EL (cell line): ENCODE measurements at regions not wholly inside any gene's neighbourhood (a gene's known extent, or its start where the extent isn't known, plus 50 kb on each side); places are given as distances from the start of the nearest gene placed in this dataset.
"Not testable (repeated sequence)": the region's sequence is repeated elsewhere in the genome, so short reads cannot be mapped to it uniquely, and the experiment has no call there.

Experiments
- DNase-seq: peaks from one replicate; pipeline ENCODE4 v3.0.0-alpha.2; 2016

DNA sequence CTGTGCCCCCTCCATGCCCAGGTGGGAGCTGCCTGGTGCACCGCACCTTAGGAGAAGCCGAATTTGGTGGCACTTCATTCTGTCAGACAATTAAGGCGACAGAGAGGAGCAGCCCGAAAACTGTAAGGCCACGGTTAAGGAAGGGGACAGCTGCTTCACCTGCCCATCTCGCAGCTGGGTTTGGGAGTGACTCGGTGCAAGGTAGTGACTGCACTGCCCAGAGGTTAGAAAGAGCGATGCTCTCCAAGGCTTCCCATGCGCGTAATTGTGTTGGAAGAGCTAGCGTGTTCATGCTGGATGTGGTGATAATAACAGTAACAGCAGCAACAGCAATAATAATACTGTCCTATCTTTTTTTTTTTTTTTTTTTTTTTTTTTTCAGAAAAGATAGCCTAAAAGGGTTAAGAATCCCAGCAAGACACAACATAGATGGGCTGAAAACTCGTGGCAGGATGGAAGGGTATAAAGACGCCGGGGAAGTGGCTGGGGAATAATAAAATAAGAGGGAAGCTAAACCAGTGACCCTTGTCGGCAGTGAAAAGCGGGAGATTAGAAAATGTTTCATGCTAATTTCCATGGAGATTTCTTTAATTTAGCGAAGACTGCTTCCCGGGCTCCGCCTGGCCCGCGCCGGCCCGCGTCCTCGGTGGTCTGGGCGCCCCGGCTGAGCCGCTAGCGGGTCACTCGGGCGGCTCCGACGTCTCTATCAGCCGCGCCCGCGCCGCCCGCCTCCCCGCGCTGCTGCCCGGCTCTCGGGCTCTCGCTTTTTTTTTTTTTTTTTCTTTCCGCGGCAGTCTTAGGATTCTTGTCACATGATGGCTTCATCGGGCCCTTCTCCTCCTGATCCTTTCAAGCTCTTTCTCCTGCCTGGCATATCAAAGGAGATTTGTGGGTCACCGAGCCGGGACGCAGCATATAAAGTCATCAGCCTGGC lies 617.1 kb downstream of the NR2F2 start:
- DNase-seq = no peak

DNA sequence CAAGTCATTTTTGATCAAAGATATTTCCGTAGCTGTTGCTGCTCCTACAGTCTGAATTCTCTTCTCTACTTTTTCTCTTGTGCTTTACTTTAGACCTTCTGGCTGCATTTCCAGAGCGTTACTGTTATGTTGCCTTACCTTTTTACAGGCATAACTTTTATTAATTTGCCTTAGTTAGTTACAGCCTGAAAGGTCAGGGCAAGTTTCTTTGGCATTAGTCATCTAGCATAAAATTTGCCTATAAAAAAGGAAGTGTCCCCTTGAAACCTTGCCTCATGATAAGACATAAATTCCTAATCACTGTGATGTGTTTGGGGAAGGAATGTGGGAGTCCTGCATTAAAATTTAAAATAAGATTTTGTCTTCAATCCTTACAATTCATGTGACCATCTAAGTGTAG lies 618.5 kb downstream of the NR2F2 start:
- DNase-seq = peak; percentile 4

DNA sequence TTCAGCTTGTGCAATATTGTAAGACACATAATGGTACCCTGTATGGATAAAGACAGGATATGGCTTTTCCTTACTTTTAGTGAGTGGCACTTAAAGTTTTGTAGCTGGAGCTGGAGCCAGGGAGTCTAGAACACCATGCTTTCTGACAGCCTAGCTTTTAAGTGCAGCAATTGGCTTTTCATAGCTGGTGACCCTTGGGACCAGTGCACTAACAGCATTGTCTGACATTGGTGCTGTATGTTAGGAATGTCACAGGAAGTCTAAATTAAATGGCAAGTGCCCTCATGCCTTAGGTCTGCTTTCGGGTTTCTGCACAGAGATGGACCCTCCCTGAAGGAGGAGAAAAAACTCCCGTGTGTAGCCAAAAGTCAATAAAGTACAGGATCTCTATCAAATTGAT lies 628.2 kb downstream of the NR2F2 start:
- no peak for DNase-seq

DNA sequence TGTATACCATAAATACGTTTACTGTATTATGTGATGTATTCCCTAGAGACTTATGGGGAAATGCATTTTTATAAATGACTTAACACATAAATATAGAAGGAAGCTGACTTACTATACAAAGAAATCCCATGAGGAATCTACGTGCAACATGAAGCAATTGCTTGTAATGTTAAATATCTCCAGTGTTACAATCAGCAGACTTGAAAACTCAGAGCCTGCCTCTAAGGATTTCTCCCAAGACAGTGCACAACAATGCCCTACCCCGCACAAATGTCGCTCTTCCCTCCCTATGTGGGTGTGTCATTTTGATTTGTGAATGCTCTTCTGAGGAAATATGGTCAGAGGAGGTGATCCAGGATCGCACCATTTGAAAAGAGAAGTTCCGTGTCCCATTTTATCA lies 629.0 kb downstream of the NR2F2 start:
- DNase-seq = no peak

DNA sequence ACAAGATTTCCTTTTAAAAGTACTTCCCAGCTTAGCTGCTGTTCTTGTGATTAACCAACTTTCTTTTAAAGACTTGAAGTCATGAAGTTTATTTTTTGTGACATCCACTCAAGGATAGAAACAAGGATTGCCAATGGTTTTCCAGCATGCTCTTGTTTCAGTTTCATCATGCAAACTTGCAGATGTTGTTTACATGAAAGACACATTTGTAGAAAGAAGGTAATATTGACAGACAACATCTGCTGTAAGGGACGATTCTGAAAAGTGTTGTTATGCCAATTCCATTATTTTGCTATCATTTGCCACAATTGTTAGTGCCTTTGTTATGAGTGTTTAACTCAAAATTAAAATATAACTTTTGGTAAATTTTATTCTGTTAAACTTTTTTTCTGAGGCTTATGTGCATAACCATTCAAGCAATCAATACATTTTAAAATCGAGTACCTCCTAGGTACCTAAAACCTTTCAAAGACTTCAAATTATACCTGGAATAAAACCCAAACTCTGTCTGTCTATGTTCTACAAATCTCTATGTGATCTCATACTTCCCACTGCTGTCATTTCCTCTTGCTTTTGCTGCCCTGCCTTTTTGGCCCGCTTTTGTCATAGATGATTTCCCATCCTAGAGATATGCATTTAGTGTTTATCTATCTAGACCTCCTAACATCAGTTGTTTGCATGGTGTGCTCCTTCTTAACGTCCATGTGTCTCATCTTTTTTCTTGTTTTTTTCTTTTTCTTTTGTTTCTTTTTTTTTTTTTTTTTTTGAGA lies 630.4 kb downstream of the NR2F2 start:
- no peak for DNase-seq

DNA sequence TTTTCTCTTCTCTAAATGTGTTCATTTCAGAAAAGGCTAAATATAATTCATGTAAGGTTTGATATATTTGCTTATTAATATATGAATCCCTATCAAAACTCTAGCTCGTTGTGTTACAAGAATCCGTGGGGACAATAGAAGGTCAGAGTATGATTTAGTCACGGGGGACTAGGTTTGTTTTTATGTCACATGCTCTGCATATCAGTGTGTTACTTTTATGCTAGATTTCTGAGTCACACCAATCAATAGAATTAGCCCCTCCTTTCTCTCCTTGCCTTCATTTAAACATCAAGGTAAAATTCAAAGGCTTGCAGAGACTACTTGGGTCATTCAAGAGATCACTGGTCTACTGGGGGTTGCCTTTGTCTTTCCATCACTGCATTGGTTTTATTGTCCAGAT lies 636.1 kb downstream of the NR2F2 start:
- no peak for DNase-seq

DNA sequence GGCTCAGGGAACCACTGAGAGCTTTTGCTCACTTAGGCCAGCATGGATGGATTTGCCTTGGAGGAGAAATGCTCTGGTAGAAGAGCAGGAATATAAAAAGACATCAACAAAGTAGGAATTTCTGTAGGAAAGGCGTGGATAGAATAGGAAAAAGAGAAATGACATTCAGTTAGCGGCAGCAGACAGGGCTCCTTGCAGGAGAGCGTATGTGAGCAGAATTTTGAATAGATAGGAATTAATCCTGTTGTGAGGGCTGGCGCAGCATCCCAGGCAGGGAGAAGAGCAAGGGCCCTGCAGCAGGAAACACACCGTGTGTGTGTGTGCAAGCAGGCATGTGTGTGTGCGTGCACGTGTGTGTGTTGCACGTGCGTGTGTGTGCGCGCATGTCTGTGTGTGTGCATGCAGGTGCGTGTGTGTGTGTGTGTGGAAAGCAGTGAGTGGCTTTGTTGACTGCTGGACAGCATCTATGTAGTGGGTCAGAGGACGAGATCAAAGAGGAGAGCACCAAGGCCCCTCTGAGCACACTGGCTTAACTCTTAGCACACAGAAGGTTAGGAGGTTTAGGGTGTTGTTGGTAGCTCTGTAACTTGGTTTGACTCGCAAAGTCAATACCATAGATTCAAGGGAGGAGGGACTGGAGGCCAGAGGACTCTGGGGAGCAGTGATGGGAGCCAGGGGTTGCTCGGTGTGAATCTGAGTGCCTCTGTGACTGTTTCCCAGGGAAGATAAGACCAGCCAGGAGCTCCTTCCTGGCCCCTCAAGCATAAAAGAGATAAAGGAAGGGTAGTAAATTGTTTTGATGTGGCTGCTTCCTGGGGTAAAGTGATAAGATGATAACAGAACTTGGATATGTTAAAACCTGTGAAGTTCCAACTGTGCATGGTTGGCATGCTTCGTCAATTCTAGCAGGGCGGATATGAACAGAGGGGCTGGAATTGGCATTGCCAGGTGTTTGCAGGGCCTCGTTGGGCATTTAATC lies 639.5 kb downstream of the NR2F2 start:
- DNase-seq = no peak

DNA sequence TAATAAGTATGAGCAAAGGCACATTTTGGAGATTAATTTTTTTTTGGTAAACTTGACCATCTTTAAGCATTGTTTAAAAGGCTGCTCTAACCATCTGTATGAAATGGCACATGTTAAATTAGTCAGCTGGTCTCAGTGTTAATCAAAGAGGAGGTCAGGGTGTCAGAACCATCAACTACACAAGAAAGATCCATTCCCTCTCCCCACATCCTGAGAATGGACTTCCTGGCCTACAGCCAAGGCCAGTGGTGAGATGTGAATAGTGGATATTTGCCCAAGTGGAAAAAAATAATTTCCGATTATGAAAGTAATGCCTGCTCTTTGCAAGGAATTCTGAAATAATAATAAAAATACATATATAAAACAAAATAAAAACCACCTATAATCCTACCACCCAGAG lies 641.7 kb downstream of the NR2F2 start:
- no peak for DNase-seq

DNA sequence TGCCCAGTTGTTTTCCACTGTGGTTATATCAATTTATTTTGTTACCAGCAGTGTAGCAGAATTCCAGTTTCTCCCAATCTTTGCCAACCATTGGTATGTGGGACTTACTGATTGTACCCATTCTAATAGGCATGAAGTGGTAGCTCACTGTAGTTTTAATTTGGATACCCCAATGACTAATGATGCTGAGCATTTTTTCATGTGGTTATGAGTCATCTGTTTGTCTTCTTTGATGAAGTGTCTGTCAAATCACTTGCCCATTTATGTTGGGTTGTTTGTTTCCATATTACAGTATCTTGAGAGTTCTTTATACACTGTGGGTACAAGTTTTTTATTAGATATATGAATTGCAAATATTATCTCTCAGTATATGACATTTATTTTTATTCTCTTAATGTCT lies 644.3 kb downstream of the NR2F2 start:
- DNase-seq = peak; percentile 2

DNA sequence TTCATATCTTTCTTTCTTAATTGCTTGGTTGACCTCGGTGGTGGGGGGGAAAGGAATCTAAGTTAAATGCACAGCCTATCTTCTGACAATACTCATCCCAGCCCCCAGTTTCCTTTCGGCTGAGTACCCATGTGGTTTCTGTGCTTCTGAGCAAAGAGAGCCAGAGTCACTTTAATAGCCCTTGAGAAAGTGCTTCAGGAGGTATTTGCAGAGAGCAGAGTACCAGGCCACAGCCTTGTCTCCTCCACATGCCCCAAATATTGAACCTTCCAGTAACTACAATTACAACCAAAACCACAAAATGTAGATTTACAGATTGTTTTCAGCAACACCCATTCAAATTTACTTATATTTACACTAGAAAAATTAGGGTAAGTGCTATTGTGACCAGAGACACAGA lies 647.4 kb downstream of the NR2F2 start:
- no peak for DNase-seq

DNA sequence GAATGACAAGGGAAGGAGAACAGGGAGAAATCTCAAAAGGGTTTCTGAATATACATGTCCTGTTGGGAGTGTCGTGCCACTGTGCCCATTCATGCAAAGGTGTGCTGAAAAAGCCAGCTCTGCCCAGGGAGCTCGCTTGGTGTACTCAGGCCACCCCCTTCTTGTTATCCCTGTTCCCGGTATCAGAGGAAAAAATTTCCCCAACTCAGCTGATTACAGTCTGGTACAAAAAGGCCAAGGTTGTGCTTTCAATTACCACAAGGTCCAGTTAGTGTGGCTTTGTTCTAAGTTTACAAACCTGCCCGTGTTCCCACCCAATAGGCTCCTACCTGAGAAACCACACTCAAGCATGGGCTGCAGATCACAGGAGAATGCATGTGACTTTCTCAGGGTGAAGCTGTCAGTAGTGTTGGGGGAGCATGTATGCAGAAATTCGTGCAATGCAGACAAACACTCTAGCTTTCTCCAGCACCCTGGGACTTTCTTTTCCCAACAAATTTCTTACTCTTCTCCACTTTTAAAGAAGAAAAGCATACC lies 648.5 kb downstream of the NR2F2 start:
- DNase-seq = no peak

DNA sequence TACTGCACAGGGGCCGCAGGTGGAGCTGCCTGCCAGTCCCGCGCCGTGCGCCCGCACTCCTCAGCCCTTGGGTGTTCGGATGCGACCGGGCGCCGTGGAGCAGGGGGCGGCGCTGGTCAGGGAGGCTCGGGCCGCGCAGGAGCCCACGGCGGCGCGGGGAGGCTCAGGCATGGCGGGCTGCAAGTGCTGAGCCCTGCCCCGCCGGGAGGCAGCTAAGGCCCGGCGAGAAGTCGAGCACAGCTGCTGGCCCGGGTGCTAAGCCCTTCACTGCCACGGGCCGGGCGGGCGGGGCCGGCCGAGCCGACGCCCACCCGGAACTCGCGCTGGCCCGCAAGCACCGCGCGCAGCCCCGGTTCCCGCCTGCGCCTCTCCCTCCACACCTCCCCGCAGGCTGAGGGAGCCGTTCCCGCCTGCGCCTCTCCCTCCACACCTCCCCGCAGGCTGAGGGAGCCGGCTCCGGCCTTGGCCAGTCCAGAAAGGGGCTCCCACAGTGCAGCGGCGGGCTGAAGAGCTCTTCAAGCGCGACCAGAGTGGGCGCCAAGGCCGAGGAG lies 653.7 kb downstream of the NR2F2 start:
- not testable (repeated sequence) for DNase-seq

DNA sequence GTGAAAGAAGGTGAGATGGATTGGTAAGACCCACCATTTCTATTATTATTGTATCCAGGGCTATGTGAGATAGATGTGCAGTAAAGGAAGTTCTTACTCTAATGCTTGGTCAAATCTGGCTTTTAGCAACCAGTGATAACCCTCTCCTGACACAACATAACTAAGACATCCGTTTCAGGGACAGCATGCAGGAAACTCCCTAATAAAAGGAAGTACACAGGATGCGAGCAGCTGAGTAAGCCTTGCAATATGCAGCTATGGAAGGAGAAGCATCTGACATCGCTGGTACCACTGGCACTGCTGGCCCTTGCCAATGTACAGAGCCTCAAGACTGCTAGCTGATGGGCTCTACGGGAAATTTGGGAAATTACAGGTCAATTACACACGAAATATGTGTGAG lies 662.3 kb downstream of the NR2F2 start:
- DNase-seq = peak; percentile 14

DNA sequence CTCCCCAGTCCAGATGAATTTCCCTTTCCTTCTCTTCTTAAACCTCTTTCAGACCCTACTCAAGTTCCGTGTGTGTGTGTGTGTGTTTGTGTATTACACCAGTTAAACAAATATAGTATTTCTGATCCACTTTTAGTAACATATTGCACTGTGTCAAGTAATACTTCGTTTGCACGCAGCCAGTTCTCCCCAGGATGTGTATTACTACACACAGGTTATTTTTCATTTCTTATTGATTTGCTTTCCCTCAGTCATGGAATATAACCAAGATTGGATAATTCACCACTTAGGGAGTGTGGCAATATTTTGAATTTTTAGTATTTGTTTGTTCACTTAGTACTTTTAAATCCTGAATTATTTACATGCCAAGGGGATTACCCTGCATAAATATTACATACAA lies 667.0 kb downstream of the NR2F2 start:
- no peak for DNase-seq

DNA sequence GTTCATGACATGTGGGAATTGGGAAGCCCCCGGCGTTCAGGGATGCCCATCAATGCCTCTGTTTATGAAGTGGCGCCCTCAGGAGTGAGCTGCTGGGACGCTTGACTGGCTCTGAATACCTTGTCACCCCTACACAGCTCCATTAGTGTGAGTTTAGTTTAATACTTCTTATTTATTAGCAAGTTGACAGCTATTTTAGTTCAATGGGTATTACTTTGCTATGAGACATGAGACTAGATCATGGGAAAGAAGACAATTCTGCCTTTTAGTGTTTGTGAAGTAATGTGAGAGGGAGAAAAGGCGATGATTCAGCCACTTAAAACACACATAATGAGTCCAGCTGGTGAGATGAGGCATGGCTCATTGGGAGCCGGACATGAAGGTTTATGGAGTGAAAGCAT lies 678.5 kb downstream of the NR2F2 start:
- DNase-seq = no peak

DNA sequence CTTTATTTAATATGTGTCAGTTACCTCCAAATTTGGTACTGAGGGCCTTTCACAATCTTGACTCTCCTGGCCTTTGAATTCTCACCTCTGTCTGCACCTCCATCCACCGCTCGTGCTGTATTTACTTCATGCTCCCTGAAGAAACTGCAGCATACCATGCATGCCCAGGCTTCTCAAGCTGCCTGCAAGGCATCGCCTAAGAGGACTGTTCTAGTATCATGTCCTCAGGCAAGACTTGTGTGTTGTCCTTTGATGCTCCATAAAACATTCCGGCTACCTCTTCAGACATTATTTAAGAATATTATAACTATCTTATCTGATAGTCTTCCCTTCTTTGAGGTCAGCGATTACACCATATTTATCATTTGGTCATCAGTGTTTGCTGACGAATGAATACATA lies 682.5 kb downstream of the NR2F2 start:
- no peak for DNase-seq

DNA sequence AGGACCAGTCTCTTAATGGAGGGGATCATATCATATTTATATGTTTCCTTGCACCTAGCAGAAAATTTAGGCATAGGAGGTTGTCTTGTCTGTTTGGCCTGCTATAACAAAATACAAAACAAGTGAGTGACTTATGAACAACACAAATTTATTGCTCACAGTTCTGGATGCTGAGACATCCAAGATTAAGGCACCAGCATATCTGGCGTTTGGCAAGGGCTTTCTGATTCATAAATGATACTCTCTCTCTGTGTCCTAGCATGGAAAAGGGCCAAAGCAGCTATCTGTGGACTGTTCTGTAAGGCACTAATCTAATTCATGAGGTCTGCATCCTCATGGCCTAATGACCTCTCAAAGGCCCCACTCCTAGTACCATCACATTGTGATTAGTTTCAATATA lies 683.0 kb downstream of the NR2F2 start:
- DNase-seq = no peak

DNA sequence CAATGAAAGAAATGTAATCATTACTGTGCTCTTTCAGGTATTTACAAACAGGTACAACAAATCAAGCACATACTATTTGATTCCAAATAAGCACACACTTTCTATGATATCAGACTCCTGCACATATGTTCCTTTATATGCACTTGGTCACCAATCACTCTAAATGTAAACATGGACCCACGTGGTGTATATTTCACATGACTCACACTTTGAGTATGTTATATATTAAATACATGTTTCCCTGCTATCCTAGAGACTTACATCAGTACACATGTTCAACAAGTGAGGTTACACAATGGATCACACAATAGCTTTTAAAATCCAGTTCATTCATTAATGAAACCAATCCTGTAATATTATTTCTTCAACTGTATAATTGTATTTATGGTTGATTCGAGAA lies 683.5 kb downstream of the NR2F2 start:
- no peak for DNase-seq

DNA sequence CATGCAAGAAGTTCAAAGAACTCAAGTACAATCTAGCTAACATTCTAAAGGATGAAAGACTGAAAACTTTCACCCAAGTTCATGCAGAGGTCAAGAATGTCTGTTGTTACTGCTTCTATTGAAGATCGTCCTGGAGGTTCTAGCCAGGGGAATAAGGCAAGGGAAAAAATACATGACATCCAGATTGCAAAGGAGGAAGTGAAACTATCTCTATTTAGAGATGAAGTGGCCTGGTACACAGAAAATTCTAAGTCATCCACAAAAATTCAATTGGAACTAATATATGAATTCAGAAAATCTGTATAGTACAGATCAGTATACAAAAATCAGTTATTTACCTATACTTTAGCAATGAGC lies 693.0 kb downstream of the NR2F2 start:
- DNase-seq = no peak

DNA sequence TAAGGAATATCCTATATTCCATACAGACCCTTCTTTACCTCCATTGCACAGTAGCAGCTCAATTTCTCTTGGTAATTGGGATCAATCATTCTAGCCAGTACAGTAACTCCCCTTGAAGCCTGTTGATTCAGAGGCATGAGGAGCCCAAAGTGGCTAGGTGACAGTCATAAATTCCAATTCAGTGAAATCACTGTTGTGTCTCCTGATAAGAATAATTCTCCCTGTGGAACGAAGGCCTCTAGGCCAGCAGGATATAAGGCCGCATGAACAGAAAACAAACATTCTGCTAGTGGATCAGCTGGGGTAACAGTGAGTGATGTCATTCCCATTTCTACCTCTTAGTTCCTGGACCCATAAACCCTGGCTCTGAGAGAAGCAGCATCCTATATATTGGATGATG lies 696.3 kb downstream of the NR2F2 start:
- DNase-seq = peak; percentile 14

DNA sequence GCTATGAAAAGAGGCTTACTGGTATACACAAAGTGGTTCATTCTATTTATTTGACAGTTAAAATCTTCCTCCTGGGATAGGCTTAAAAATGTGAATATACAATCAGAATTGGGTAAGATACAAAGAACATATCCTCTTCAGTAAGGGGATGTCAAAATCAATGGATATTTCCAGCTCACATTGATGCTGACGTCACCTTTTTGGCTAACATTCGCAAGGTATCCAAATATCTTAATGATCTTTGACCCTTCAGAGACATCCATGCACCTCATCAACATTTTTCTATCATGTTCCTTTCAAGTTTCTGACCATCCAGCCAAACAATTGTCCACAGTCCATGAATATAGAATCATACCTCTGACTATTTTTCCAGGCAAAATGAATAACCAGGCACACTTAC lies 697.3 kb downstream of the NR2F2 start:
- no peak for DNase-seq

DNA sequence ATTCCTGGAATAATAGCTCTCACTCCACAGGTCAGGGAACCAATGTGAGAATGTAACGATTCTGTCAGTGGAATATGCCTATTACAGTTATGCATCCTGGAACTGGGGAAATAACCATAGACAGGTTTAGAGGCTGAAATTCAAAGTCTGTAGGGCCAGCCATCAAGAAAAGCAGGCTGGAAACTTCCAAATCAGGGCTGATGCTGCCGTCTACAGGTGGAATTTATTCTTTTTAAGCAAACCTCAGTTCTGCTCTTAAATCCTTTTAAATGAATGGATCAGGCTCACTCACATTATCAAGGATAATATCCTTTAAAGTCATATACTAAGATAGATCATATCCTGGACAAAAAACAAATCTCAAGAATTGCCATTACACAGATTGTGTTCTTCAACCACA lies 699.8 kb downstream of the NR2F2 start:
- DNase-seq = peak; percentile 1

DNA sequence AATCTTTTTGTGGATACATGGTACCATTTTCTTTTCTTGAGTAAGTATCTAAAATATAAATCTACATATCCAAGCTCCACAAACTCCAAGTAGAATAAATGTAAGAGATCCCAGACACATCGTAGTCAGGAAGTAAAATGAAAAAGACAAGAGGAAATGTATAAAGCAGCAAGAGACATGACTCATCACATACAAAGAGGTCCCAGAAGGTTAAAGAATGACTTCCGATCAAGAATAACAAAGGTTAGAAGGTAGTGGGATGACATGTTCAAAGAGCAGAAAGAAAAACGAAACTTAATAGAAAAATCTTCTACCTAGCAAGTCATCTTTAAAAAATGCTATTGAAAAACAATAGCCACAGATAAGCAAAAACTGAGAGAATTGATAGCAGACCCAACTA lies 705.8 kb downstream of the NR2F2 start:
- DNase-seq = no peak
